Transverse colon (tissue), 3 donors: ENCODE measurements at regions not wholly inside any gene's neighbourhood (a gene's known extent, or its start where the extent isn't known, plus 50 kb on each side); places are given as distances from the start of the nearest gene placed in this dataset.

ENCODE experiments used
- CTCF ChIP-seq, 5 experiments: fragments of 200-600 bp in 3 of 5; fragments of 450-650 bp in 2 of 5; sonication (generic) in 3 of 5; IDR thresholded peaks; 1 replicate in 2 of 5; 2 replicates in 3 of 5; pipeline ENCODE4 v1.5.1; 2016 to 2017; ENCODE audit warnings: antibody characterized with exemption in 5 of 5, inconsistent platforms in 3 of 5, mild to moderate bottlenecking in 2 of 5, moderate library complexity in 1 of 5
- POLR2A ChIP-seq: fragments of 450-650 bp; IDR thresholded peaks from one replicate; pipeline ENCODE4 v1.6.1; 2016; ENCODE audit warnings: antibody characterized with exemption, mild to moderate bottlenecking, moderate library complexity

- TF ChIP-seq CTCF (IDR thresholded peaks at IDR 0.05) (no peak), POLR2A (no peak)
Measured at GRCh38 chr11:115087791-115088190, 409.5 kb downstream of the NXPE2 start.
